A549 (cell line): ENCODE measurements at regions not wholly inside any gene's neighbourhood (a gene's known extent, or its start where the extent isn't known, plus 50 kb on each side); places are given as distances from the start of the nearest gene placed in this dataset.

Experiments used
- BHLHE40 ChIP-seq: IDR thresholded peaks from 2 replicates; pipeline ENCODE4 v1.6.1; 2012; ENCODE audit warnings: low read depth, low read length, inconsistent platforms
- CTCF ChIP-seq: fragments of >200 bp; sonication (Bioruptor Twin); formaldehyde crosslinking; IDR thresholded peaks from 3 replicates; pipeline ENCODE4 v1.5.1; 2016
- RARB ChIP-seq: fragments of 250-450 bp; sonication (Bioruptor Pico); IDR thresholded peaks from 2 replicates; pipeline ENCODE4 v1.8.0; 2021; ENCODE audit warnings: mild to moderate bottlenecking, moderate library complexity
- RCOR1 ChIP-seq: fragments of 150-350 bp; IDR thresholded peaks from 2 replicates; pipeline ENCODE4 v1.6.1; 2014; ENCODE audit warnings: antibody characterized with exemption, low read length, low read depth
- SMC3 ChIP-seq: fragments of >200 bp; sonication (Bioruptor Twin); formaldehyde crosslinking; IDR thresholded peaks from 3 replicates; pipeline ENCODE4 v1.6.1; 2018; ENCODE audit warnings: inconsistent platforms
- TP53 ChIP-seq: fragments of 250-450 bp; sonication (Bioruptor Pico); IDR thresholded peaks from 2 replicates; pipeline ENCODE4 v1.5.0; 2021; ENCODE audit warnings: mild to moderate bottlenecking, moderate library complexity

- TF ChIP-seq TP53 (no peak), SMC3 (no peak), RCOR1 (no peak), CTCF (no peak), BHLHE40 (no peak), RARB (no peak)
These were observed 78.7 kb upstream of the IGSF10 start for GRCh38 chr3:151539599-151539998.
